Astrocyte of the spinal cord (primary cell): ENCODE measurements at regions not wholly inside any gene's neighbourhood (a gene's known extent, or its start where the extent isn't known, plus 50 kb on each side); places are given as distances from the start of the nearest gene placed in this dataset.
A peak's percentile ranks its signal among the peaks of the same experiment; 100 is the strongest.

Experiments used
- DNase-seq: peaks from one replicate; pipeline ENCODE4 v3.0.0; 2011; ENCODE audit warnings: low read depth, low spot score
- H3K4me3 ChIP-seq: 2 replicates; pipeline ENCODE4 v1.5.1; 2011; ENCODE audit warnings: low read depth, mild to moderate bottlenecking, low read length, moderate library complexity
- in situ Hi-C: cut with HindIII; loops from 2 replicates; pipeline ENCODE4 v1.10.0; 2017; ENCODE audit warnings: low sequenced_read_pairs
- TF ChIP-seq, protein P1 (sequence below): IDR thresholded peaks from 2 replicates; pipeline ENCODE4 v1.5.1; 2012; ENCODE audit warnings: low read depth, mild to moderate bottlenecking, low read length, inconsistent platforms

DNA sequence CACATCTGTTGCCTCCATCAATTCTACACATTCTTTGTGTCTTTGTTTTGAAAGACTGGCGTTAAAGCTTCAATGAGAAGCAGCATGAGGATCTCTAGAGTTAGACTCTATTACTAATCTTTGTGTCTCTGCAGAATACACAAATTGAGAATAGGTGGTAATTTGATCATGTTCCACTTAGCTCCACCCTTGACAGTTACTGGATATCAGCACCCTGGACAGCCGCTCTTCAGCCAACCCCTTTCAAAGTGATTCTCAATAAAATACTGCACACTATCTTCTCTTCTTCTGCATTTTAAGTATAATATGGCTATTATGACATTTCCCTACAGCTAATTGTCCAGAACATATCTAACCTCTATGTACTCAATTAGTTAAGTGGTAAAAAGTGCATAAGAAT lies 54.3 kb upstream of the CNR1 start:
- H3K4me3 ChIP-seq, result no peak overlapping the region
- peak; percentile 19 for DNase-seq
- in situ Hi-C loops, result no loop called here
- TF ChIP-seq, protein P1, sequence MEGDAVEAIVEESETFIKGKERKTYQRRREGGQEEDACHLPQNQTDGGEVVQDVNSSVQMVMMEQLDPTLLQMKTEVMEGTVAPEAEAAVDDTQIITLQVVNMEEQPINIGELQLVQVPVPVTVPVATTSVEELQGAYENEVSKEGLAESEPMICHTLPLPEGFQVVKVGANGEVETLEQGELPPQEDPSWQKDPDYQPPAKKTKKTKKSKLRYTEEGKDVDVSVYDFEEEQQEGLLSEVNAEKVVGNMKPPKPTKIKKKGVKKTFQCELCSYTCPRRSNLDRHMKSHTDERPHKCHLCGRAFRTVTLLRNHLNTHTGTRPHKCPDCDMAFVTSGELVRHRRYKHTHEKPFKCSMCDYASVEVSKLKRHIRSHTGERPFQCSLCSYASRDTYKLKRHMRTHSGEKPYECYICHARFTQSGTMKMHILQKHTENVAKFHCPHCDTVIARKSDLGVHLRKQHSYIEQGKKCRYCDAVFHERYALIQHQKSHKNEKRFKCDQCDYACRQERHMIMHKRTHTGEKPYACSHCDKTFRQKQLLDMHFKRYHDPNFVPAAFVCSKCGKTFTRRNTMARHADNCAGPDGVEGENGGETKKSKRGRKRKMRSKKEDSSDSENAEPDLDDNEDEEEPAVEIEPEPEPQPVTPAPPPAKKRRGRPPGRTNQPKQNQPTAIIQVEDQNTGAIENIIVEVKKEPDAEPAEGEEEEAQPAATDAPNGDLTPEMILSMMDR, result no peak

DNA sequence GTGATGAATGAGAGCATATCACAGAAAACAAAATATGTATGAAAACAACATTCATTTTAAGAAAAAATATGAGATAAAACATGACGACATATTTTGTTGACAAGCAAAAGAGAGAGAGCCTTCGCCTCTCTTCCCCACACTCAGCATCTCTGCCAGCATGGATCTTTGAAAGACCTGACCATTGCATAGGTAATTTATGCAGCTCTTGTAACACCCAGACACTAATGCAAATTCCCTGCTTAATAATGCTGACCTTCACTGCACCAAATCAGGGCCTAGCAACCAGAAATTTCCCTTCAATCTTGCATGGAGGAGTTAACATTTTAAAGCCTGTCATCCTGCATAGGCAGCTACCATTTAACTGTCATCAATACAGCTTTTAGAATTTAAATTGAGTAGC lies 50.0 kb upstream of the CNR1 start:
- H3K4me3 ChIP-seq, result no peak overlapping the region
- TF ChIP-seq, protein P1, result no peak
- no peak for DNase-seq
- in situ Hi-C loops, result no loop called here
